ENCODE measurements at regions not wholly inside any gene's neighbourhood (a gene's known extent, or its start where the extent isn't known, plus 50 kb on each side); places are given as distances from the start of the nearest gene placed in this dataset.
"Not testable (repeated sequence)": the region's sequence is repeated elsewhere in the genome, so short reads cannot be mapped to it uniquely, and the experiment has no call there.

DNA sequence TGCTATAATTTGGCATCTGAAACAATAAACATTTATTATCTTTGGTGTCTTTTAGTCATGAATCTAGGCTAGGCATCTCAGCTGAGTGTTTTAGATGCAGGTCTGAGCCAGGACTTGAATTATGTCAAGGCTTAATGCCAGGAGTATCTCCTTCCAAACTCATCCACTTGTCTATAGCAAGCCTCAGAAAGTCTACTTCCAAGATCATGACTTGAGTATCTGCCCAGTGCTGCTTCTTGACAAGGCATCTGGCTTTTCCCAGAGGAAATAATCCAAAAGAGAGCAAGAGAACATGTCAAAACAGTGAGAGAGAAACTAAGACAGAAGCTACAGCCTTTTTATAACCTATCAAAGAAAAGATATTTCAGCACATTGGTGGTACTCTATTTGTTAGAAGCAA is 1052.1 kb upstream of the PCDH10 start:
- no peak for DNase-seq

DNA sequence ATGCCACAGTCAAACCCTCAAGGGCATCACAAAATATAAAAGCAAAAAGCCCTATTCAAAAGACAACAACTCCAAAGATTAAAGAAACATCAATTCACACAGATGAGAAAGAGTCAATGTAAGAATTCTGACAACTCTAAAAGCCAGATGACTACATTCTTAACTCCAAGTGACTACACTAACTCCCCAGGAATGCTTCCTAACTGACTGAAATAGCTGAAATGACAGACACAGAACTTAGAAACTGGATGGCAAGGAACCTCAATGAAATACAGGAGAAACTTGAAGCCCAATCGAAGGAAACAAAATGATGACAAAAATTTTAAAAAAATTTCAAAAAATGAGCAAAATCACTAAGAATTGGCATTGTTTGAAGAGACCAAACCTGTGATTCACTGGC is 1047.6 kb upstream of the PCDH10 start:
- no peak for DNase-seq

DNA sequence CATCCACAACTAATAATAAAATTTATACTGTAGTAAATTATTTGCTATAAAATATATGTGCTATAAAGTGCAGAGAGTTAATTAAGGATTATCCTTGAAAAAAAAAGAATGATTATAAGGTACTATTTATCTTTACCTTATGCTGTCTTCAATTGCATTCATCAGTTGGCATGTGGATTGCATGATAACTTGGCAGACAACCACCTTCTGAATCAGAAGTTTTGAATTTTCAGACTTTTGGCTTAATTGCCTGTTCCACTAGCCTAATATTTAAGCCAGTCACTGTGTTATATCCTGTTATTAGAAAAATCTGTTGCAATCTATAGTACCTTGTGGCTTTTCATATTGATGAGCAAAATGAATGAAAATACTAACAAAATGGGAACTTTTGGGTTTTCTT is 1040.3 kb upstream of the PCDH10 start:
- DNase-seq, result no peak

DNA sequence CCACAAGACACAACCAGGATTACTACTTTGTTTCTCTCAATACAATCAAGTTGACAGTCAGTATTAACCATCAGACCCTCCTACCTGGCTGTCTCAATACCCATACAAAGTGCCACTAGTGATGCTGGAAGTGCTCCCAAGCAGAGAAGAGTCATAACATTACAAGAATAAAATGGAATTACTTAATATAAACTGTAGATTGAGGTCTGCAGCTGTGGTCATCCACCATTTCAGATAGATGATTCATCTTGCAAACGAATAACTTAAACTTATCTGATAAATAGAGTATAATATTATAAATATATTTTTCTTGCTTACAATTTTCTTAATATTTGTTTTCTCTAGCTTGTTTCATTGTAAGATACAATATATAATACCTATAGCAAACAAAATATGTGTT is 1034.2 kb upstream of the PCDH10 start:
- DNase-seq, result no peak

DNA sequence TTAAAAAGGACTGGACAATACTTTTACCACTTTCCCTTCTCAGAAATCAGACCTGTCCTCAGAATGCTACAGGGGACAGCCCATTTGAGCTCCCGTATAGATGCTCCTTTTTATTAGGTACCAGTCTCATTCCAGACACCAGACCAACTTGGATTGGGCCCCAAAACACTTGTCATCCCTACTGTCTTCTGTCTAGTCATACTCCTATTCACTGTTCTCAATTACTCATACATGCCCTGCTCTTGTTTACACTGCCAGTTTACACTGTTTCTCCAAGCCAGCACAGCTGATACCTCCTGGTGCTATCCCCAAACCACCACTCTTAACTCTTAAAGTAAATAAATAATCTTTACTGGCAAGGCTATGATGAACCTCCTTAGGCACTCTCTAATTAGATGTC is 1026.4 kb upstream of the PCDH10 start:
- DNase-seq, result not testable (repeated sequence)

DNA sequence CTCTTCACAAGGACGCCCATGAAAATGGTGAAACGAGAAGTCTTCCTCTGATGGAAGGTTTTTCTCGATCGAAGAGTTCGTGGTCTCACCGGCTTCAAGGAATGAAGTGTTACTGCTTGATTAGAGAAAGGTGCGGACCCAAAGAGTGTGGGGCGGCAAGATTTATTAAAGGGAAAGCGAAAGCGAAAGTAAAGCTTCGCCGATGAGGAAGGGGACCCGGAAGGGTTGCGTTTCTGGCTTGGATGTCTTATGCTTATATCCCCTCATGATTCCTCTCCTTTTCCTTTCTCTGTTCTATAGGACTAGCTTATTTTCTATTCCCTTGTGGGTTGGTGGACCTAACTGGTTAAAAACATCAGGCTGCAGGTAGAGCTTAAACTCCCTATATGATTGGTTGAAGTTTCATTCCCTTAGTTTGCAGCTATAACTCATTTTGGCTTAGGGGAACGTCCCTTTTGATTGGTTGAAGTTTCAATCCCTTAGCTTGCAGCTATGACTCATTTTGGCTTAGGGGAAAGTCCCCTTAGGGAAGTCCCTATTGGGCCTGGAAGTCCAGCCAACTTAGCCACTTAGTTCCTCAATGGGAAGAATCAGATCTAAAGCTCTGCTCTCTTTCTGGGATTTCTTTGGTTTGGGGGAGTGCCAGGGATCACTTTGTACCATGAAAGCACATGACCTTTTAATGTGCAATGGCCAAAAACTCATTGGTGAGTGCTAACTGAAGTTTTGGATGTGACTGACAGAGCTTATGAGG is 1025.0 kb upstream of the PCDH10 start:
- DNase-seq, result no peak

DNA sequence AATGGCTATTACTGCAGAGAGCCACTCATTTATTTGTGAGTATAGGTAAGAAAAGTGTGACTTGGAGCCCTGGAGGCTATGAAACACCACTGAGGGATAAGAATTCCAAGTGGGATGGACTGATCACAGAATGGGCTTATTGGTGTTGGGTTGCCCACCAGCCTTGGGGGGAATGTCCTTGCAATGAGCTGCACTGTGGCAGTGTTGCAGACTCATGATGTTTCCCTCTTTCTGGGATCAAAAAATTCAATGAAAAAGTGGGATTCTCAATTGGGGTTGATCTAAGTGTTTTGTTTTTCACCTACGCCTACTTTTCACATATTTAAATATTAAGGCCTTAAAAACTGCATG is 1024.5 kb upstream of the PCDH10 start:
- no peak for DNase-seq

DNA sequence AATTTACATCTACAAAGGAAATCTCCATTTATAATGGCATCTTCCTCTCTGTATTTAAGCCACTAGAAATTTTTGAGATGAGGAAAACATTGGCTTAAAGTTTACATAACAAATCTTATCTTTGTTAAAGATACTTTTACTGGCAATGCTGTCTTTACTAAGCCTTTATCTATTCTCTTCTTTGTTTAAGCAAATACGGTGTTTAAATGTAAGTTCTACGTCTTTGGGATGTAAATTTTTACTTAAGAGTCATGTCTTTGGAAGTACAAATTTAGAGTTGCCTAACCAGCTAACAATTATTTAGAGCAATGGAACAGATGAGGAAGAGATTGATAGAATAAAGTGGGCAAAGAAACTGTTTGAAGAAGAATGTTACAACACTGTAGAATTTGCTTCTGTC is 1024.0 kb upstream of the PCDH10 start:
- DNase-seq, result no peak

DNA sequence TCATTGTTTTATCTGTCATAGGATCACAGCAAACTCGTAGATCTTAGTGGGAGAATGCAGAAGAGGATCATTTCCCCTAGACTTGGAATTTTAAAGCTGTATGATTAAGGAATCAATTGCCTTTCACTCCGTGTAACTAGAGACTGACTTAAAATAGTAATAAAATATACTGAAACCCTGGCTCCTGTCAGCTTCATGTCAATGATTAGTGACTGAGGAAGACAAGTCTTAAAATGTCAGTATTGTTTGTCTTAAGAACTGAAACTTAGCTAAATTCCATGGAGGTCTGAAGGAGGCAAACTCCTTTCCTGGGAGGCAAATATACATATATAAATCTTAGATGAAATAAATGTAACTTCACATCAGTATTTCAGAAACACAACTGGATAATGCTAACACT is 1016.7 kb upstream of the PCDH10 start:
- DNase-seq, result no peak

DNA sequence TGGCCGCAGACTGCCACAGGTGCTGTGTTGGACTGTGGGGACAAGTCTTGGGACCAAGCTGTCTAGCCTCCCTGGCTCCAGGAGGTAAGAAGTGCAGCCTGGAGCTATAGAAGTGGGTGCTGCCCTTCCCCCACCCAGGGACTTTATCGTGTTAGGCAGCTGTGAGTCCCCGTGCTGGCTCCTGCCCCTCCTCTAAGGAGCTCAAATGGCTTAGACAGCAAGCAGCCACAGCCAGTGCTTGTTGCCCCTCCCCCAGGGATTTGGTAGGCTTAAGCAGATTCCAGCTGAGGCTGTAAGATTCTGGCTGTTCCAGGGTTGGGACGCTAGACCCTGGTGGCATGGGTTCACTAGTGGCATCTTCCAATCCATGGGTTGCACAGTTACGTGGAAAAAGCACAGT is 979.4 kb upstream of the PCDH10 start:
- no peak for DNase-seq

DNA sequence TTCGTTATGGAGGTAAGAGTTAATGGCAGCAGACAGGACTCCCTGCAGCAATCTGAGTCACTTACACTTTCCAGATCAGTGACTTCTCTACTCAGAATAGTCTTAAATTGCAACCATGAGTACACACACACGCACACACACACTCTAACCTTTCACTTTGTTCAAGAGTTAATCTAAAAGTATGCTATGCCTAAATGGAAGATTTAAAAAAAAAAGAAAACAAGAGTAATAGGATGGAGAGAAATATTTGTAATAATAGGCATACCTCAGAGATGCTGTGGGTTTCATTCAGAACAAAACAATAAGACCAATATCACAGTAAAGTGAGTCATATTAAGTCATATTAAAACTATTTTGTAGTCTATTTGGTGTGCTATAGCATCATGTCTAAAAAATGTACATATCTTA is 969.1 kb upstream of the PCDH10 start:
- DNase-seq, result no peak

DNA sequence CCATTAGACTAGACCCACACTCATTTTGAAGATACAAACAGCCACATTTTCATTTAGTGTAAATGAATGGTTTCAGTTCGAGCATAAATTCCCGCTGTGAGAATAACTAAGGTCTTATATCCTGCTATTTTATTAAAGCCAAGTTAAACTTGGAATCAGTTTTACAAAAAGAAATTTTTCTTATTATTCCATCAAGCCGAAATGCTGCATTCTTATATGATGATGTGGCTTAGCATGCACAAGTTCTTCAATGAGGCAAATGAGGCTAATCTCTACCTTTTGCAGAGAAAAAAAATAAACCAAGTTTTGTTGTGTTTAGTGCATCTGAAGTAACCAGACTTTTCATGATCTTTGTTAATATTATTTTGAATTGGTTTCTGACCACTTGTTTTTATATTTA is 953.9 kb upstream of the PCDH10 start:
- DNase-seq, result no peak

DNA sequence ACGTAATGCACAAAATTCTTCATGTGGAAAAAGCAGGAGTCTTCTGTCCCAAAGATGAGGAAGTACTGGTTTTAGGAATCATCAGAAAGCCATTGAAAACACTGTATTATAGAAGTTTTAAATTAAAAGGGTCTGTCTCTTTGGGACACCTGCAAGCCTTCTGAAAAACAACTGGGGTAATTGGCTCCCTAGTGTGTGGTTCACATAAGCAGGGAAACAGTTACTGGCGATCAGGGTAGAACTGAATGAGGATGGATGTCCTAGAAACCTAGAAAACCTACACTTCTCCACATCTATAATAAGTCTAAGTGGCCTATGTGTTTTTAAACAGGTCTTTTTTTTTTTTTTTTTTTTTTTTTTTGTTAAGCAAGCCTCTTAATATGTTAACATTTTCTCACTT is 945.5 kb upstream of the PCDH10 start:
- DNase-seq, result no peak

DNA sequence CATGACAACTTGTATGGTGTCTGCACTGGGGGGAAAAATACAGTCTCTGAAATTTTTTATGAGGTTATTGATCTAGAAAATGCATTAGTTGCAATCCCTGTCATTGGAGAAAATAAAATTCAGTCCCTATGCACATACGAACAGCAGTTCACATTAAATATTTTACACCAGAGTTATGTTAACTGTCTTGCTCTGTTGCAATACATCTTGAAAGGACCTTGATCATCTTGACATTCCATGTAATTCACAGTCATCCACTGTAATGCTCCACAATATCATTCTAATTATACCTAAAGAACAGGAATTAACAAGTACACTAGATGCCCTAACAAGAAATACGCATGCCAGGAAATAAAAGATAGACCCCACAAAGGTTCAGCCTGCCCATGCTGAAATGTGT is 934.6 kb upstream of the PCDH10 start:
- peak; percentile 13 for DNase-seq

DNA sequence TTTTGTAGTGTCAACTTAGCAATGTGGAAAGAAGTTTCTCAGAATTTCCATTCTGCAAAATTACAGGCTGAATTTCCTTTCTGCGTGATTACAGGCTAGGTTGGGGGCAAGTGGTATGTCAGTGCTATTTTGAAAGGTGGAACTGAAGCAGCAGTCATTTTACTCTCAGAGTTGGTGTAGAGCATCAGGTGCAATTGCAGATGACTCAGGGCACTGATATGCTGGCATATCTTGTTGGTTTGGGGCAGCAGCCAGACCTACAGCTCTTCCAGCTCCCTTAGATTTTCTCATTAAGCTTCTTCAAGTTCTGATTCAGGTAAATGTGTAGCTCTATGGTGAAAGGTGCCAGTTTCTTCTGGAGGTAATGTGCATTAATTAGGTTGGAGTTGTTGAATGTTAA is 930.7 kb upstream of the PCDH10 start:
- no peak for DNase-seq

DNA sequence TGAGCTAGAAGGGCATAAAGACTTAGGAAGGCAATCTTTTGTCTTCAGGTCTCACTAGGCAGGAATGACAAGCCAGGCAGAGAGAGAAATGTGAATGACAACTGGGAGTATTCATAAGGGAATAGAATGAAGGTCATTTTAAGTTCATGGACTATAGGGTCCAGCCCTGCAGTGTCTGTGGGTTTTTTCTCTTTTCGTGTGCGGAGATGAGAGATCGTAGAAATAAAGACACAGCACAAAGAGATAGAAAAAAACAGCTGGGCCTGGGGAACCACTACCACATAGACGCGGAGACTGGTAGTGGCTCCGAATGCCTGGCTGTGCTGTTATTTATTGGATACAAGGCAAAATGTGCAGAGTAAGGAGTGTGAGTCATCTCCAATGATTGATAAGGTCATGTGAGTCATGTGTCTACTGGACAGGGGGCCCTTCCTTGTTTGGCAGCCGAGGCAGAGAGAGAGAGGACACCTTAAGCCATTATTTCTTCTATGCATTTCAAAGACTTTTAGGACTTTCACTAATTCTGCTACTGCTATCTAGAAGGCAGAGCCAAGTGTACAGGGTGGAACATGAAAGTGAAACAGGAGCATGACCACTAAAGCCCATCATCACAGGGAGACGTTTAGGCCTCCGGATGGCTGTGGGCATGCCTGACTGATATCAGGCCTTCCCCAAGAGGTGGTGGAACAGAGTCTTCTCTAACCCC is 921.8 kb upstream of the PCDH10 start:
- peak; percentile 3 for DNase-seq

DNA sequence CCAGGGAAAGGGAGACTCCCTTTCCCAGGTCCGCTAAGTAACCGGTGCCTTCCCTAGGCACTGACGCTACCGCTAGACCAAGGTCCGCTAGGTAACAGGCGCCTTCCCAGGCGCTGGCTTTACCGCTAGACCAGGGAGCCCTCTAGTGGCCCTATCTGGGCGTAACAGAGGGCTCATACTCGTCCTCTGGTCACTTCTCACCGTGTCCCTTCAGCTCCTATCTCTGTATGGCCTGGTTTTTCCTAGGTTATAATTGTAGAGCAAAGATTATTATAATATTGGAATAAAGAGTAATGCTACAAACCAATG is 921.3 kb upstream of the PCDH10 start:
- DNase-seq, result not testable (repeated sequence)

DNA sequence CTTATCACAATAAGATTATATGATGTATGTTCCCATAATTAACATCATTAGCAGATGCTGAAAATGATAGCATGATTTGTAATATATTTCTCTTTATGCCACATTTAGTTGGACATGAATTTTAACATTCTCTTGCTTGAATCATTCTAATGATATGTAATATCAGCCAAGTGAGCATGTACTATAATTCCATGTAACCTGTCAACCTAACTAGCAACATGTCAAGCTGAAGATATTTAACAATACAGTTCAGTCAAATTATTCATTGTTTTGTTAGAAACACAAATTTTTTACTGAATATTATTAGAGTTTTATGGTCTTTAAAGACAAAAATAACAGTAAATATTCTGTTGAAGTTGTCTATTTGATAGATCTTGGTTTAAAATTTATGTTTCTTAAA is 920.4 kb upstream of the PCDH10 start:
- DNase-seq, result no peak

DNA sequence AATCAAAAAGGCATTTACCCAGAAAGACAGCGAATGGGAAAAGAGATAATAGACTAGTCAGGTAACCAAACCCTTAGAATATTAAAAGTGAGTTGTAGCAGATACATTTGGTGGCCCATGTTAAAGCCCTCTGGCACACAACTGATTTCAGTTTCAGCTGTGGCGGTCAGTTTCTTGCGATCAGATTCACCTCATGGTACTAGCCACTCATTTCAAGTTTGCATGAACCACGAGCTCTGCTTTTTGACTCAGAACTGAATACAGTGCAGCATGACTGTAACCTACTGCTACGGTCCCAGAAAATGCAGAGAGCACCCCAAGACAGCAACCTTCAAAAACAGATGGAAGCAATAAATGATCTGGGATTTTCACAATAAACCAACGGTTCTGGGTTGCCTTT is 919.1 kb upstream of the PCDH10 start:
- no peak for DNase-seq

DNA sequence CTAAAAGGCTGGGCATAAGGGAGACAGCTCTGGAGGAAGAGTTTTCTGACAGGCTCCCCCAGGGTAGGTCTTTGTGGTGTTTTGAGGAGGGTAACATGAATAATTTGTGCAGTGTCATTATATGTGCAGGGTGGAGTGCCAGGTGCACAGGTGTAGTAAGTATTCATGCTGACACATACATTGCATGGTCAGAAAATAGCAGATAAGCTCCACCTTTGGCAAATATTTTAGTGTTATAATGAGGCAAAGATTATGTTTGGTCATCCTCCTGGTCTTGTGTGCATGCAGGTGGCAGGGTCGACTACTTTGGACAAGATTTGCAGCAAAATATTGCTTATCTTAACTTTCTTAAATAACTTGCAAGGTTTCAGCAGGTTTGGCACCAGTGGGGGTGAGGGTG is 910.4 kb upstream of the PCDH10 start:
- DNase-seq, result no peak

DNA sequence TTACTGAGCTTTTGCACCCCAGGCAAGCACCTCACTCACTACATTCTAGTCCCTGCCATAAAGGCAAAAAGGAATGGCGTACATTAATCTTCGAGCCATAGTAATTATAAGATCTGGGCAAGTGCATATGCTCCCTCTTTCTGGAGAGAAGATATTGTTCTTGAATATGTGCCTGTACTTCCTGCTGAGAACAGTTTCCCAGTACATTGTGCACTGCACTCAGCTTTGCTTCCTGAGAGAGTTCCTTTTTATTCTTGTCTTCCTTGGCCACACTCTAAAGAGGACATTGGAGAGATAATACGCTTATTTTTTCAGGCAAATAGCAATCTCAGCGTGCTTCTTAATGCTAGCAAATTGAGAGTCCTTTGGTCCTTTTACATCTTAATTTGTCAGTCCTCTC is 909.0 kb upstream of the PCDH10 start:
- DNase-seq, result no peak

DNA sequence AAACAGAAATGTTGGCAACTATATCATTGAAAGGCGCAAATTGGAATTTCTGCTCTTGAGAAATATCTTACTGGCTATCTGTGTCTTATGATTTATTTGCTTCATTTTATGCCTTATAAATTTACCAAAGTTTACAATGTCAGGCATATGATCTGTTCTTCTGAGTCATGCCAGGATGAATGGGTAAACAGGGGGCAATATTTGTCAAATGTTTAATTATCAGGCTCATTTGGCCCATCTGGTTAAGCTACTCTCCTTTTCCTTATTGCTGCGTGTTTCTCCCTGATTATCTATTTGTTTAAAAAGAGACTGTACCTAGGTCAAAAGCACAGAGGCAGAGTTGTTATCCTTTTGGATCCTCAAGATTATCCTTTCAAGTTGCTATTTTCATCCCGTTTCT is 903.8 kb upstream of the PCDH10 start:
- DNase-seq, result no peak

DNA sequence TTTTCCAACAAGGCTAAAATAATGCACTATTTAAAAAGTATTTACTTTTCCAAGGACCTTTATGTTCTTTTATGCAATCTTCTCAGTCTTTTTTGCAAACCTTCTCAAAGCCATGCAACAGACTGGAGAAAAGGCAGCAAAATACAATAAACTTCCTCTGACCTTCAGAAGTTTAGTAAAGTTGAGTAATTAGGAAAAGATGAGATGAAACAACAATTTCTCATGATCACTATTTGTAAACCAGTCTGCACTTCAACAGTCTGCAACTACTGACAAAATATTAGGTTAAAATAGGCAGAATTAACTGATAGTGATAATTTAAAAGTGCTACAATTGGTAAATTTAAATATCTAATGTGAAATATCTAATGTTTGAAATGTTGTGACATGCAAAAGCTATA is 884.9 kb upstream of the PCDH10 start:
- DNase-seq, result no peak

DNA sequence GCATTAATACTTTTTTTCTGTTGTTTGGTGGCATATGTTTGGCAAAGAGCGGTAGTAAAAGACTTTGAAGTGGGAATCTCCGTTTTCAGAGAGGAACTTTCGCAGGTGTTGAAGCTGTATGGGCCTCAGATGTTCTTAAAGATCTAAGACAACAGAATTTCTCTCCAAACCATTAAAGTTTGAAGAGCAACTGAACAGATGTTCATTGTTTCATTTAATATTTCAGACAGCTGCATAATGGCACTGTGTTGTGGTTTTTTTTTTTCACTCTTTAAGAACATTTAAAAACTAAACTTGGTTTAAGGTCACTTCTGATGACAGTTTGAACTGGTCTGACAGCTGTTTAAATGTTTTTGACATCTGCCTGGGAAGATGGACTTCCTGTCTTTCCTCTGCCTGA is 882.7 kb upstream of the PCDH10 start:
- peak; percentile 2 for DNase-seq

DNA sequence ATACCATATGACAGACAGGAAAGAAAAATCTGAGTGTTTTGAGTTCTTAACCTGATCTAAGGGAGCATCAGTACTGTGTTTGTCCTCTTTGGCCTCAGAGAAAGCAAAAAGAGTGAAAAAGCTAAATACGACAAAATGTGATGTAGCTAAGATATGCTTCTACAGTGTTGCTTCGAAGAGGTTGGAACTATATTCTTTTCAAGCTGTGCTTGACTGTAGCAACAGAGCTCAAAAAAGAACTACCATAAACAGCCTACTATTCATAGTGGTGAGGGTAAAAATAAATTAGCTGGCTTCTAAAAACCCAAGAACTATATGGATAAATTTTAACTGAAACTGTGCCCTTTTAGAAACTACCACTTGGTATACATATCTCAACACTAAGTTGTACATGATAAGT is 881.8 kb upstream of the PCDH10 start:
- DNase-seq, result no peak

Data from eye (tissue), 1 donor.